ENCODE measurements at regions not wholly inside any gene's neighbourhood (a gene's known extent, or its start where the extent isn't known, plus 50 kb on each side); places are given as distances from the start of the nearest gene placed in this dataset.

DNA sequence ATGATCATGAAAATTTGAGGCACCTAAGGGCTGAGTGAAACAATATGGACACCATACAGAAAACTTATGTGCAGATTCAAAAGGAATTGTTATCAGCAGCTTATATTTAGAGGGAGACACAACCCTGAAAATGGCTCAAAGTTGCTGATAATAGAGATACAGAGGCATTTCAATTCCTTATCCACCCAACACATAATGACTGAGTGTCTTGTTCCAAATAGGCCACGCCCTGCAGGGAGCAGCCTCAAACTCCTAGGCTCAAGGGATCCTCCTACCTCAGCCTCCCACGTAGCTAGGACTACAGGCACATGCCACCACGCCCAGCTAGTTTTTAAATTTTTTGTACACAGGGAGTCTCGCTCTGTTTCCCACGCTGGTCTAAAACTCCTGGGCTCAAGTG is 79.0 kb downstream of the LBH start:
- H3K27ac ChIP-seq: no peak overlapping the region
- no peaks in the 10 kb centered on the region for H3K4me1 ChIP-seq
- ATAC-seq: no peak
- TF ChIP-seq, protein P1, sequence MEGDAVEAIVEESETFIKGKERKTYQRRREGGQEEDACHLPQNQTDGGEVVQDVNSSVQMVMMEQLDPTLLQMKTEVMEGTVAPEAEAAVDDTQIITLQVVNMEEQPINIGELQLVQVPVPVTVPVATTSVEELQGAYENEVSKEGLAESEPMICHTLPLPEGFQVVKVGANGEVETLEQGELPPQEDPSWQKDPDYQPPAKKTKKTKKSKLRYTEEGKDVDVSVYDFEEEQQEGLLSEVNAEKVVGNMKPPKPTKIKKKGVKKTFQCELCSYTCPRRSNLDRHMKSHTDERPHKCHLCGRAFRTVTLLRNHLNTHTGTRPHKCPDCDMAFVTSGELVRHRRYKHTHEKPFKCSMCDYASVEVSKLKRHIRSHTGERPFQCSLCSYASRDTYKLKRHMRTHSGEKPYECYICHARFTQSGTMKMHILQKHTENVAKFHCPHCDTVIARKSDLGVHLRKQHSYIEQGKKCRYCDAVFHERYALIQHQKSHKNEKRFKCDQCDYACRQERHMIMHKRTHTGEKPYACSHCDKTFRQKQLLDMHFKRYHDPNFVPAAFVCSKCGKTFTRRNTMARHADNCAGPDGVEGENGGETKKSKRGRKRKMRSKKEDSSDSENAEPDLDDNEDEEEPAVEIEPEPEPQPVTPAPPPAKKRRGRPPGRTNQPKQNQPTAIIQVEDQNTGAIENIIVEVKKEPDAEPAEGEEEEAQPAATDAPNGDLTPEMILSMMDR (IDR thresholded peaks at IDR 0.05): no peak
- no peaks in the 10 kb centered on the region for H3K9me3 ChIP-seq
- H3K36me3 ChIP-seq: no peaks in the 10 kb centered on the region
- intact Hi-C loops (cut with DNase I): no loop called here
- H3K4me3 ChIP-seq: no peak overlapping the region
- DNase-seq: no peak
- no peaks in the 10 kb centered on the region for H3K27me3 ChIP-seq

DNA sequence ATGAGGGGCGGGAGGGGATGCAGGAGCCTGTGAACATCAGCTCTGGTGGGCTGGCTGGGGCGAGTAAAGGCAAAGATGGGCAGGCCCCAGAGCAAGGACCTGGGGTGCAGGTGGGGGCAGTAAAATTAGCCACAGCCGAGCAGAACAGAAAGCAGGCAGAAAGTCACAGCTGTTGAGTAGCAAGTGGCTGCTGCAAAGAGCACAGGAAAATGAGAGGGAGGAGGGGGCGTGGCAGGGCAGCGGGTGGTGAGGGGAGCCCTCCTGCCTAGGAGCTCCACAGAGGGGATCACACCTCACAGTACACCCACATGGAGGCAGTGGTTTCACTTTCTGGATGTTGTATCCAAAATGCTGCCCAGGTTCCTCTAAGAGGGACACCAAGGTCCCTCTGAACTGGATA is 79.6 kb downstream of the LBH start:
- no peak overlapping the region for H3K27ac ChIP-seq
- H3K9me3 ChIP-seq: no peaks in the 10 kb centered on the region
- no peaks in the 10 kb centered on the region for H3K36me3 ChIP-seq
- no peaks in the 10 kb centered on the region for H3K4me1 ChIP-seq
- TF ChIP-seq, protein P1 (IDR thresholded peaks at IDR 0.05): no peak
- H3K4me3 ChIP-seq: no peak overlapping the region
- DNase-seq (no peak), ATAC-seq (no peak)
- intact Hi-C loops (cut with DNase I): no loop called here
- H3K27me3 ChIP-seq: no peaks in the 10 kb centered on the region

DNA sequence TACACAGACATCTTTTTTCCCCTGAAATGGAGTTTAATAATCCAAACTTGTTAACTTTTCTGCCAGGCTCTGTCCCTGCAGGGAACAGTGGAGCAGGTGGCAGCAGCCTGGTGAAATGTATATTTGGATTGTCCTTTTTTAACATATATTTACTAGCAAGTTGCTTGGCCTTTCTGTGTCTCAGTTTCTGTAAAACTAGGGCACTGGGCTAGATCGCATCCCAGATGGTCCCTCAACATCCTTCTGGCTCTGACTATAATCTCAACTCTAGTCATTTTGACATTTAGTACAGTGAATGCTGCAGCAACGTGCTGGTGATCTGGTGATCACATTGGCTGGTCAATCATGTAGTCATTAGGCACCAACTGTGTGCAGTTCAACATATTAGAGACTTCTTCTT is 80.4 kb downstream of the LBH start:
- intact Hi-C loops (cut with DNase I): no loop called here
- no peak for ATAC-seq
- Histone ChIP-seq H3K27ac (no peak overlapping the region), H3K36me3 (no peaks in the 10 kb centered on the region), H3K9me3 (no peaks in the 10 kb centered on the region), H3K4me3 (no peak overlapping the region), H3K27me3 (no peaks in the 10 kb centered on the region), H3K4me1 (no peaks in the 10 kb centered on the region)
- TF ChIP-seq, protein P1 (IDR thresholded peaks at IDR 0.05): no peak
- DNase-seq: no peak

DNA sequence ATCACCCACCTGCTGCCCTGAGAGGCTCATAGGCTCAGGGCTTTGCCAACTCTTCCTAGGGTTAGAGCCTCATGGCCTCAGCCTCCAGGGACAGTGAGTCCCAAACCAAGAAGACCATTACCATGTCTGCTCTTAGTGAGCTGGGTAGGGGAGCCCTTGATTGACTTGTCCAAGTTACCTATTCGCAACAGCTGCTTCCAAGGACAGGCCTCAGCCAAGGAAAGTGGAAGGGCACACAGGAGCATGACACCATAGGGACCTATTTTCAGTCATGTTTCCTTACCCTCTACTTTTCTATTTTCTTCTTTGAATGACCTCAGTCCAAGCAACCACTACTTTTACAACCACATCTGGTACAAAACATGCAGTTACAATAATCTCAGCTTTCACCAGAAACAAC is 81.6 kb downstream of the LBH start:
- H3K27ac ChIP-seq: no peak overlapping the region
- TF ChIP-seq, protein P1 (IDR thresholded peaks at IDR 0.05): no peak
- no peaks in the 10 kb centered on the region for H3K27me3 ChIP-seq
- H3K9me3 ChIP-seq: no peaks in the 10 kb centered on the region
- H3K4me1 ChIP-seq: no peaks in the 10 kb centered on the region
- ATAC-seq: no peak
- H3K36me3 ChIP-seq: no peaks in the 10 kb centered on the region
- intact Hi-C loops (cut with DNase I): no loop called here
- H3K4me3 ChIP-seq: no peak overlapping the region
- no peak for DNase-seq

DNA sequence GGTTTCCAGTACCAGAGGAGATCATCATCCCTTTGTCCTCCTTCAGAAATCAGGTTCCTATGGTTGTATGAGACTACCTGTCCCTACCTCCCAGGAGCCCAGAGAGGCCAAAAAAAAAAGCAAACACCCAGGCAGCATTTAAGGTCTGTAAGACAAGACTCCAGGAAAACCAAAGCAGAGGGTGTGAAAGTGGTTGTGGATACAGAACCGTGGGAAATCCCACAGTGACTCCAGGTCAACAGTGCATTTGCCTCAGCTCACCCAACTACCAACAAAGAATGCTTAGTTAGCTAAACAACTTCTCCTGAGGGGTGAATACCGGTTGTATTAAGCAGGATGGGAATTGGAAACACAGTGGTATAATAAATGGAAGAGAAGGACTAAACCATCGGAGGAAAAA is 83.6 kb downstream of the LBH start:
- no peak overlapping the region for H3K27ac ChIP-seq
- ATAC-seq (no peak), DNase-seq (no peak)
- no peaks in the 10 kb centered on the region for H3K27me3 ChIP-seq
- TF ChIP-seq, protein P1 (IDR thresholded peaks at IDR 0.05): no peak
- H3K36me3 ChIP-seq: no peaks in the 10 kb centered on the region
- intact Hi-C loops (cut with DNase I): no loop called here
- H3K9me3 ChIP-seq: no peaks in the 10 kb centered on the region
- H3K4me1 ChIP-seq: no peaks in the 10 kb centered on the region
- H3K4me3 ChIP-seq: no peak overlapping the region

DNA sequence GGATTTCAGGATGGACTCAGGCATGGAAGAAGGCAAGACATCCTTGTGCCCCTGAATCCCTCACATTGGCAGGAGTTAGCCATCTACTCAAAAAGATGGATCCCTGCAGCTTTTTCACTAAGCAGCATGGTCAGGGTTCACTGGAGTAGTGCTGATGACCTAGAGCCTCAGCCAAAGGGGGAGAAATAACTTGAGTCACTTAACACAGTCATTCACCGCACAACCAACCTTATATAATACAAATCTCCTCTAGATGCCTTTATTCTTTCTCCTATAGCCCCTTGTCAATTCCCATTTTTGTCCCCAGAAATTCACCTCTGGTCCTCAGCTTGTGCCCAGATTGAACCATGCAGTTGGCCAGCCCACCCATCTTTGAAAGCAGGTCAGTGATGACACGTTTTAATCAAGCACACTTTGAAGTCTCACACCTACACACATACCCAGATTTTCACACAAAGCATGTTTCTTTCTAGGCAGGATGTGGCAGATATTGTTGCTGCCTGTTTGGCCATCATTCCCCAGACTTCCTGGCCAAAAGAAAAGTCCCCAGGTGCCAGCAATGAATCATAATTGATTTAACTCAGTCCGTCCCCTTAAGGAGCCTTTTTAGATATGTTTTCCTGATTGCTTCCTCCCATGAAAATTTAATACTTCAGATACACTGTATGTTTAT is 84.2 kb downstream of the LBH start:
- H3K27me3 ChIP-seq: no peaks in the 10 kb centered on the region
- H3K9me3 ChIP-seq: no peaks in the 10 kb centered on the region
- TF ChIP-seq, protein P1 (IDR thresholded peaks at IDR 0.05): no peak
- no peaks in the 10 kb centered on the region for H3K4me1 ChIP-seq
- H3K27ac ChIP-seq: no peak overlapping the region
- intact Hi-C loops (cut with DNase I): no loop called here
- no peak for DNase-seq
- no peak for ATAC-seq
- H3K36me3 ChIP-seq: no peaks in the 10 kb centered on the region
- no peak overlapping the region for H3K4me3 ChIP-seq
